Fibroblast of mammary gland (primary cell): ENCODE measurements at regions not wholly inside any gene's neighbourhood (a gene's known extent, or its start where the extent isn't known, plus 50 kb on each side); places are given as distances from the start of the nearest gene placed in this dataset.
A peak's percentile ranks its signal among the peaks of the same experiment; 100 is the strongest.

ENCODE experiments used
- DNase-seq: peaks from one replicate; pipeline ENCODE4 v3.0.0-alpha.2; 2010; ENCODE audit warnings: low read depth
- H3K4me3 ChIP-seq: 2 replicates; pipeline ENCODE4 v1.5.1; 2011; ENCODE audit warnings: low read depth, mild to moderate bottlenecking, low read length, moderate library complexity; ENCODE audit not compliant: control insufficient read depth
- TF ChIP-seq, protein P1 (sequence below): conservative IDR thresholded peaks from 2 replicates; pipeline ENCODE4 v1.5.1; 2011; ENCODE audit warnings: low read depth, low read length, inconsistent platforms; ENCODE audit not compliant: control insufficient read depth, insufficient read depth

- no peak for DNase-seq
- H3K4me3 ChIP-seq, result no peak overlapping the region
- TF ChIP-seq, protein P1, sequence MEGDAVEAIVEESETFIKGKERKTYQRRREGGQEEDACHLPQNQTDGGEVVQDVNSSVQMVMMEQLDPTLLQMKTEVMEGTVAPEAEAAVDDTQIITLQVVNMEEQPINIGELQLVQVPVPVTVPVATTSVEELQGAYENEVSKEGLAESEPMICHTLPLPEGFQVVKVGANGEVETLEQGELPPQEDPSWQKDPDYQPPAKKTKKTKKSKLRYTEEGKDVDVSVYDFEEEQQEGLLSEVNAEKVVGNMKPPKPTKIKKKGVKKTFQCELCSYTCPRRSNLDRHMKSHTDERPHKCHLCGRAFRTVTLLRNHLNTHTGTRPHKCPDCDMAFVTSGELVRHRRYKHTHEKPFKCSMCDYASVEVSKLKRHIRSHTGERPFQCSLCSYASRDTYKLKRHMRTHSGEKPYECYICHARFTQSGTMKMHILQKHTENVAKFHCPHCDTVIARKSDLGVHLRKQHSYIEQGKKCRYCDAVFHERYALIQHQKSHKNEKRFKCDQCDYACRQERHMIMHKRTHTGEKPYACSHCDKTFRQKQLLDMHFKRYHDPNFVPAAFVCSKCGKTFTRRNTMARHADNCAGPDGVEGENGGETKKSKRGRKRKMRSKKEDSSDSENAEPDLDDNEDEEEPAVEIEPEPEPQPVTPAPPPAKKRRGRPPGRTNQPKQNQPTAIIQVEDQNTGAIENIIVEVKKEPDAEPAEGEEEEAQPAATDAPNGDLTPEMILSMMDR, result no peak
Measured at GRCh38 chr5:50947906-50948683, 281.7 kb downstream of the PARP8 start.

GRCh38 chr5:50953290-50953689, 286.9 kb downstream of the PARP8 start:
- TF ChIP-seq, protein P1, result no peak
- H3K4me3 ChIP-seq, result no peak overlapping the region
- DNase-seq, result no peak

- H3K4me3 ChIP-seq, result no peak overlapping the region
- DNase-seq, result peak; percentile 33
Measured at GRCh38 chr5:50958852-50959457, 292.5 kb downstream of the PARP8 start.

GRCh38 chr5:50962934-50963872, 296.8 kb downstream of the PARP8 start:
- DNase-seq, result peak; percentile 52
- TF ChIP-seq, protein P1, result peak; percentile 92
- peak overlapping the region; percentile 34 for H3K4me3 ChIP-seq

More at GRCh38 chr5:50958852-50959457, 292.5 kb downstream of the PARP8 start:
- TF ChIP-seq, protein P1, result peak; percentile 53

GRCh38 chr5:50963971-50964745, 297.7 kb downstream of the PARP8 start:
- DNase-seq, result no peak
- no peak overlapping the region for H3K4me3 ChIP-seq
- TF ChIP-seq, protein P1, result no peak
